ENCODE measurements at regions not wholly inside any gene's neighbourhood (a gene's known extent, or its start where the extent isn't known, plus 50 kb on each side); places are given as distances from the start of the nearest gene placed in this dataset.

DNA sequence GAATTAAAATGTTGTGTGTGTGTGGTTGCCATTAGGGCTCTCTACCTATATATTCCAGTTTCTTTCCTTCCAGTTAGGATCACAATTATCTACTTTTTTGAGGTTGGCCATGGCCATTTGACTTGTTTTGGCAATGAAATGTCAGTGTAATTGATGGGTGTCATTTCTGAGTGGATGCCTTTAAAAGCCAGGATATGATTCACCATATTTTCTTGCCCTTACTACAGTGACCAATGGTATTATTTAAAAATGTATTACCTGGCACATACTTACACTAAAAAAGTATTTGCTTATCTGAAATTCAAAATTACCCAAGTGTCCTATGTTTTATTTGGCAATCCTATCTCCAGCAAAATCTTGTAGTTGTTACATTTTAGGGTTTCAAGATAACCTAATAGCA is 258.7 kb upstream of the ACTBL2 start (continued):
- TF ChIP-seq, protein P1, sequence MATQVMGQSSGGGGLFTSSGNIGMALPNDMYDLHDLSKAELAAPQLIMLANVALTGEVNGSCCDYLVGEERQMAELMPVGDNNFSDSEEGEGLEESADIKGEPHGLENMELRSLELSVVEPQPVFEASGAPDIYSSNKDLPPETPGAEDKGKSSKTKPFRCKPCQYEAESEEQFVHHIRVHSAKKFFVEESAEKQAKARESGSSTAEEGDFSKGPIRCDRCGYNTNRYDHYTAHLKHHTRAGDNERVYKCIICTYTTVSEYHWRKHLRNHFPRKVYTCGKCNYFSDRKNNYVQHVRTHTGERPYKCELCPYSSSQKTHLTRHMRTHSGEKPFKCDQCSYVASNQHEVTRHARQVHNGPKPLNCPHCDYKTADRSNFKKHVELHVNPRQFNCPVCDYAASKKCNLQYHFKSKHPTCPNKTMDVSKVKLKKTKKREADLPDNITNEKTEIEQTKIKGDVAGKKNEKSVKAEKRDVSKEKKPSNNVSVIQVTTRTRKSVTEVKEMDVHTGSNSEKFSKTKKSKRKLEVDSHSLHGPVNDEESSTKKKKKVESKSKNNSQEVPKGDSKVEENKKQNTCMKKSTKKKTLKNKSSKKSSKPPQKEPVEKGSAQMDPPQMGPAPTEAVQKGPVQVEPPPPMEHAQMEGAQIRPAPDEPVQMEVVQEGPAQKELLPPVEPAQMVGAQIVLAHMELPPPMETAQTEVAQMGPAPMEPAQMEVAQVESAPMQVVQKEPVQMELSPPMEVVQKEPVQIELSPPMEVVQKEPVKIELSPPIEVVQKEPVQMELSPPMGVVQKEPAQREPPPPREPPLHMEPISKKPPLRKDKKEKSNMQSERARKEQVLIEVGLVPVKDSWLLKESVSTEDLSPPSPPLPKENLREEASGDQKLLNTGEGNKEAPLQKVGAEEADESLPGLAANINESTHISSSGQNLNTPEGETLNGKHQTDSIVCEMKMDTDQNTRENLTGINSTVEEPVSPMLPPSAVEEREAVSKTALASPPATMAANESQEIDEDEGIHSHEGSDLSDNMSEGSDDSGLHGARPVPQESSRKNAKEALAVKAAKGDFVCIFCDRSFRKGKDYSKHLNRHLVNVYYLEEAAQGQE (IDR thresholded peaks at IDR 0.05), result no peak
- TF ChIP-seq EGR1 (IDR thresholded peaks at IDR 0.05; ENCODE audit: low read depth in 2 of 2) (no peak), RAD21 (IDR thresholded peaks at IDR 0.05) (no peak), HNF4G (IDR thresholded peaks at IDR 0.05) (no peak)
- TF ChIP-seq, protein P2, sequence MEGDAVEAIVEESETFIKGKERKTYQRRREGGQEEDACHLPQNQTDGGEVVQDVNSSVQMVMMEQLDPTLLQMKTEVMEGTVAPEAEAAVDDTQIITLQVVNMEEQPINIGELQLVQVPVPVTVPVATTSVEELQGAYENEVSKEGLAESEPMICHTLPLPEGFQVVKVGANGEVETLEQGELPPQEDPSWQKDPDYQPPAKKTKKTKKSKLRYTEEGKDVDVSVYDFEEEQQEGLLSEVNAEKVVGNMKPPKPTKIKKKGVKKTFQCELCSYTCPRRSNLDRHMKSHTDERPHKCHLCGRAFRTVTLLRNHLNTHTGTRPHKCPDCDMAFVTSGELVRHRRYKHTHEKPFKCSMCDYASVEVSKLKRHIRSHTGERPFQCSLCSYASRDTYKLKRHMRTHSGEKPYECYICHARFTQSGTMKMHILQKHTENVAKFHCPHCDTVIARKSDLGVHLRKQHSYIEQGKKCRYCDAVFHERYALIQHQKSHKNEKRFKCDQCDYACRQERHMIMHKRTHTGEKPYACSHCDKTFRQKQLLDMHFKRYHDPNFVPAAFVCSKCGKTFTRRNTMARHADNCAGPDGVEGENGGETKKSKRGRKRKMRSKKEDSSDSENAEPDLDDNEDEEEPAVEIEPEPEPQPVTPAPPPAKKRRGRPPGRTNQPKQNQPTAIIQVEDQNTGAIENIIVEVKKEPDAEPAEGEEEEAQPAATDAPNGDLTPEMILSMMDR (IDR thresholded peaks at IDR 0.05; ENCODE audit: low read depth, low read length, missing input control), result no peak

DNA sequence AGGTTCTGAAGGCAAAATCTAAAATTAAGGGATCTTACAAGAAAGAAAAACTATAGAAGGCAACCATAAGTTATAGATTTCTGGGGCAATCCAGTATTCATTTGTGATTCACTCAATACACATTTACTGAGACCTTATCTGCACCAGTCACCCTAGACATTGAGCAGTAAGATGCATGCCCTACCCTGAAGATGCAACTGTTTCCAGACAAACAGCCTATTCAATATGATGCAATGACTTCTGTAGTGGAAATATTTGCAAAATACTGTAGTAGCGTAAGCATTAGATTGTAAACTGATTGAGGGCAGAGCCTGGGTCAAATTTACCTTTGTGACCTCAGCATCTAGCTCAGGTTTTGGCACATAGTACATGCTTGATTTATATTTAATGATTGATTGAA is 256.2 kb upstream of the ACTBL2 start:
- no peak overlapping the region for H3K9ac ChIP-seq (ENCODE audit: low read depth in 1 of 2, low read length in 2 of 2)
- H3K36me3 ChIP-seq (ENCODE audit: control insufficient read depth in 4 of 4, insufficient read depth in 3 of 4, low read depth in 1 of 4, low read length in 3 of 4), result no peaks in the 10 kb centered on the region
- peaks cover 0 to 2% (median 0%) of the 10 kb centered on the region in 4 donors for H3K4me1 ChIP-seq (ENCODE audit: control insufficient read depth in 4 of 4, insufficient read depth in 4 of 4, low read length in 3 of 4)
- no peak for DNase-seq (ENCODE audit: low spot score)
- no peak overlapping the region for H3K27ac ChIP-seq (ENCODE audit: low read depth in 1 of 2, low read length in 2 of 2)
- no peaks in the 10 kb centered on the region for H3K9me3 ChIP-seq (ENCODE audit: control insufficient read depth in 4 of 4, low read length in 3 of 4)
- no peak overlapping the region for H3K4me3 ChIP-seq (ENCODE audit: low read depth in 1 of 3, low read length in 3 of 3)
- no peak for TF ChIP-seq HNF4A (conservative IDR thresholded peaks at IDR 0.05)
- TF ChIP-seq HNF4G (IDR thresholded peaks at IDR 0.05), result no peak
- no peak for TF ChIP-seq YY1 (IDR thresholded peaks at IDR 0.05)
- no peak for TF ChIP-seq JUND (IDR thresholded peaks at IDR 0.05)
- no peak for TF ChIP-seq SP1 (IDR thresholded peaks at IDR 0.05)
- no peak for TF ChIP-seq GABPA (IDR thresholded peaks at IDR 0.05 in 1 of 2, conservative IDR thresholded peaks at IDR 0.05 in 1 of 2)
- TF ChIP-seq, protein P3, sequence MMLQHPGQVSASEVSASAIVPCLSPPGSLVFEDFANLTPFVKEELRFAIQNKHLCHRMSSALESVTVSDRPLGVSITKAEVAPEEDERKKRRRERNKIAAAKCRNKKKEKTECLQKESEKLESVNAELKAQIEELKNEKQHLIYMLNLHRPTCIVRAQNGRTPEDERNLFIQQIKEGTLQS (IDR thresholded peaks at IDR 0.05), result no peak
- TF ChIP-seq, protein P4, sequence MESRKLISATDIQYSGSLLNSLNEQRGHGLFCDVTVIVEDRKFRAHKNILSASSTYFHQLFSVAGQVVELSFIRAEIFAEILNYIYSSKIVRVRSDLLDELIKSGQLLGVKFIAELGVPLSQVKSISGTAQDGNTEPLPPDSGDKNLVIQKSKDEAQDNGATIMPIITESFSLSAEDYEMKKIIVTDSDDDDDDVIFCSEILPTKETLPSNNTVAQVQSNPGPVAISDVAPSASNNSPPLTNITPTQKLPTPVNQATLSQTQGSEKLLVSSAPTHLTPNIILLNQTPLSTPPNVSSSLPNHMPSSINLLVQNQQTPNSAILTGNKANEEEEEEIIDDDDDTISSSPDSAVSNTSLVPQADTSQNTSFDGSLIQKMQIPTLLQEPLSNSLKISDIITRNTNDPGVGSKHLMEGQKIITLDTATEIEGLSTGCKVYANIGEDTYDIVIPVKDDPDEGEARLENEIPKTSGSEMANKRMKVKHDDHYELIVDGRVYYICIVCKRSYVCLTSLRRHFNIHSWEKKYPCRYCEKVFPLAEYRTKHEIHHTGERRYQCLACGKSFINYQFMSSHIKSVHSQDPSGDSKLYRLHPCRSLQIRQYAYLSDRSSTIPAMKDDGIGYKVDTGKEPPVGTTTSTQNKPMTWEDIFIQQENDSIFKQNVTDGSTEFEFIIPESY (IDR thresholded peaks at IDR 0.05), result no peak
- TF ChIP-seq RXRA (IDR thresholded peaks at IDR 0.05), result no peak
- no peak for TF ChIP-seq FOXA2 (IDR thresholded peaks at IDR 0.05)
- TF ChIP-seq, protein P5, sequence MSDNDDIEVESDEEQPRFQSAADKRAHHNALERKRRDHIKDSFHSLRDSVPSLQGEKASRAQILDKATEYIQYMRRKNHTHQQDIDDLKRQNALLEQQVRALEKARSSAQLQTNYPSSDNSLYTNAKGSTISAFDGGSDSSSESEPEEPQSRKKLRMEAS (IDR thresholded peaks at IDR 0.05), result no peak
- TF ChIP-seq RAD21 (IDR thresholded peaks at IDR 0.05), result no peak
- no peak for TF ChIP-seq TAF1 (conservative IDR thresholded peaks at IDR 0.05)
- TF ChIP-seq, protein P2 (IDR thresholded peaks at IDR 0.05; ENCODE audit: low read depth, low read length, missing input control), result no peak
- TF ChIP-seq, protein P1 (IDR thresholded peaks at IDR 0.05), result no peak
- no peak for TF ChIP-seq EGR1 (IDR thresholded peaks at IDR 0.05; ENCODE audit: low read depth in 2 of 2)
- no peak for TF ChIP-seq FOXA1 (IDR thresholded peaks at IDR 0.05)
- TF ChIP-seq NR2F2 (IDR thresholded peaks at IDR 0.05), result no peak
- H3K27me3 ChIP-seq (ENCODE audit: control insufficient read depth in 4 of 4, insufficient read depth in 4 of 4, low read length in 3 of 4), result no peaks in the 10 kb centered on the region
- 97% methylated on average over 1 of the region's 1 CpG for WGBS

All from liver (tissue), 8 donors.